ENCODE measurements at regions not wholly inside any gene's neighbourhood (a gene's known extent, or its start where the extent isn't known, plus 50 kb on each side); places are given as distances from the start of the nearest gene placed in this dataset.

- no peak for TF ChIP-seq CTCF (IDR thresholded peaks at IDR 0.05 in 4 of 5, conservative IDR thresholded peaks at IDR 0.05 in 1 of 5)
- no peak for TF ChIP-seq POLR2A (IDR thresholded peaks at IDR 0.05)
Observed at GRCh38 chr1:239608469-239608868, 222.1 kb downstream of the CHRM3 start.

All from gastrocnemius medialis (tissue), 4 donors.